ENCODE measurements at regions not wholly inside any gene's neighbourhood (a gene's known extent, or its start where the extent isn't known, plus 50 kb on each side); places are given as distances from the start of the nearest gene placed in this dataset.

DNA sequence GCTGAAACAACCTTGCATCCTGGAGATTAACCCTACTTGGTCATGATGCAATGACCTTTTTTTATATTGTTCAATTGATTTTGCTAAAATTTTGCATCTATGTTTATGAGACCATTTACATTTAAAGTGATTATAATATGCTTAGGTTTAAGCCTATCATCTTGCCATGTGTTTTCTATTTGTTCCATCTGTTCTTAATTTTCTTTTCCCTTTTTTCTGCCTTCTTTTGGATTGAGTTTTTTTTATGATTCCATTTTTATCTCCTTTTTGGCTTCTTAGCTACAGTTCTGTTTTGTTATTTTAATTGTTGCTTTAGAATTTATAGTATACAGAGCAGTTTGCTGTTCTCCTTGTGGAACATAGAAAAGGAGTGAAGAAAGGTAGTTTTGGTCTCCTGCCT is 385.1 kb upstream of the USP24 start:
- POLR2A ChIA-PET, result no interaction called here
- Histone ChIP-seq H3K27me3 (replicated peaks in 1 of 2; ENCODE audit: control insufficient read depth in 2 of 2, insufficient read depth in 2 of 2, low read length in 1 of 2) (no peaks in the 10 kb centered on the region), H3K9ac (ENCODE audit: control insufficient read depth, insufficient read depth, low read length) (no peak overlapping the region), H3K4me1 (ENCODE audit: control insufficient read depth, insufficient read depth, low read length) (no peaks in the 10 kb centered on the region), H3K36me3 (ENCODE audit: control insufficient read depth in 2 of 2, insufficient read depth in 2 of 2, low read length in 1 of 2) (no peaks in the 10 kb centered on the region), H3K79me2 (ENCODE audit: control insufficient read depth, insufficient read depth, low read length) (no peaks in the 10 kb centered on the region), H3K27ac (ENCODE audit: control insufficient read depth, insufficient read depth) (no peak overlapping the region), H4K20me1 (ENCODE audit: control insufficient read depth, insufficient read depth) (no peaks in the 10 kb centered on the region), H3K4me3 (no peak overlapping the region), H2AFZ (ENCODE audit: control insufficient read depth, low read depth, low read length) (no peak overlapping the region), H3K4me2 (ENCODE audit: control insufficient read depth, insufficient read depth) (no peak overlapping the region), H3K9me3 (replicated peaks; ENCODE audit: control insufficient read depth, insufficient read depth, low read length) (no peaks in the 10 kb centered on the region)
- TF ChIP-seq POLR2A (IDR thresholded peaks at IDR 0.05; ENCODE audit: low read depth, low read length) (no peak), NBN (IDR thresholded peaks at IDR 0.05) (no peak), SPI1 (IDR thresholded peaks at IDR 0.05; ENCODE audit: borderline replicate concordance, insufficient read depth, low read depth, low read length) (no peak), CHD1 (IDR thresholded peaks at IDR 0.05; ENCODE audit: low read depth, low read length) (no peak), MTA3 (IDR thresholded peaks at IDR 0.05; ENCODE audit: borderline replicate concordance, low read length) (no peak), ZNF384 (IDR thresholded peaks at IDR 0.05; ENCODE audit: borderline replicate concordance, low read depth, low read length) (no peak), NR2F1 (conservative IDR thresholded peaks at IDR 0.05) (no peak)
- TF ChIP-seq, protein P1, sequence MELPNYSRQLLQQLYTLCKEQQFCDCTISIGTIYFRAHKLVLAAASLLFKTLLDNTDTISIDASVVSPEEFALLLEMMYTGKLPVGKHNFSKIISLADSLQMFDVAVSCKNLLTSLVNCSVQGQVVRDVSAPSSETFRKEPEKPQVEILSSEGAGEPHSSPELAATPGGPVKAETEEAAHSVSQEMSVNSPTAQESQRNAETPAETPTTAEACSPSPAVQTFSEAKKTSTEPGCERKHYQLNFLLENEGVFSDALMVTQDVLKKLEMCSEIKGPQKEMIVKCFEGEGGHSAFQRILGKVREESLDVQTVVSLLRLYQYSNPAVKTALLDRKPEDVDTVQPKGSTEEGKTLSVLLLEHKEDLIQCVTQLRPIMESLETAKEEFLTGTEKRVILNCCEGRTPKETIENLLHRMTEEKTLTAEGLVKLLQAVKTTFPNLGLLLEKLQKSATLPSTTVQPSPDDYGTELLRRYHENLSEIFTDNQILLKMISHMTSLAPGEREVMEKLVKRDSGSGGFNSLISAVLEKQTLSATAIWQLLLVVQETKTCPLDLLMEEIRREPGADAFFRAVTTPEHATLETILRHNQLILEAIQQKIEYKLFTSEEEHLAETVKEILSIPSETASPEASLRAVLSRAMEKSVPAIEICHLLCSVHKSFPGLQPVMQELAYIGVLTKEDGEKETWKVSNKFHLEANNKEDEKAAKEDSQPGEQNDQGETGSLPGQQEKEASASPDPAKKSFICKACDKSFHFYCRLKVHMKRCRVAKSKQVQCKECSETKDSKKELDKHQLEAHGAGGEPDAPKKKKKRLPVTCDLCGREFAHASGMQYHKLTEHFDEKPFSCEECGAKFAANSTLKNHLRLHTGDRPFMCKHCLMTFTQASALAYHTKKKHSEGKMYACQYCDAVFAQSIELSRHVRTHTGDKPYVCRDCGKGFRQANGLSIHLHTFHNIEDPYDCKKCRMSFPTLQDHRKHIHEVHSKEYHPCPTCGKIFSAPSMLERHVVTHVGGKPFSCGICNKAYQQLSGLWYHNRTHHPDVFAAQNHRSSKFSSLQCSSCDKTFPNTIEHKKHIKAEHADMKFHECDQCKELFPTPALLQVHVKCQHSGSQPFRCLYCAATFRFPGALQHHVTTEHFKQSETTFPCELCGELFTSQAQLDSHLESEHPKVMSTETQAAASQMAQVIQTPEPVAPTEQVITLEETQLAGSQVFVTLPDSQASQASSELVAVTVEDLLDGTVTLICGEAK (IDR thresholded peaks at IDR 0.05; ENCODE audit: borderline replicate concordance), result no peak
- peak; percentile 44 for FAIRE-seq
- CTCF ChIA-PET, result no interaction called here
- no peak for ATAC-seq
- RAD21 ChIA-PET (ENCODE audit: unreplicated experiment), result no interaction called here
- SMC1A ChIA-PET (ENCODE audit: uncharacterized antibody, unreplicated experiment), result no interaction called here
- in situ Hi-C loops (cut with MboI), result no loop called here
- intact Hi-C loops (cut with micrococcal nuclease; ENCODE audit: unreplicated experiment), result no loop called here
- BruUV-seq (replicated peaks), result no TSS peak
- DNase-seq (ENCODE audit: low read depth, low spot score), result no peak
